Caco-2 (cell line): ENCODE measurements at regions not wholly inside any gene's neighbourhood (a gene's known extent, or its start where the extent isn't known, plus 50 kb on each side); places are given as distances from the start of the nearest gene placed in this dataset.

Experiments
- BruUV-seq: library from RNA; stranded (reverse); fragments of 400-500 nt; replicated peaks from 2 replicates; lab custom pipeline; 2021; lab: Mats Ljungman, UMichigan
- CTCF ChIA-PET: fragments of 300-600 bp; sonication (Branson Sonifier 250); formaldehyde crosslinking; loops from one replicate; lab custom pipeline; 2022; ENCODE audit warnings: antibody characterized with exemption; lab: Charles Lee
- POLR2A ChIA-PET: fragments of 300-600 bp; sonication (Branson Sonifier 250); formaldehyde crosslinking; loops from one replicate; lab custom pipeline; 2022; ENCODE audit warnings: antibody characterized with exemption; lab: Charles Lee
- DNase-seq, 2 experiments: peaks; one replicate each; pipeline versions ENCODE4 v3.0.0 to v3.0.0-alpha.2; 2020 to 2022
- H3K27me3 ChIP-seq: replicated peaks from 2 replicates; pipeline ENCODE4 v1.6.0; 2011; ENCODE audit warnings: low read length; ENCODE audit not compliant: control insufficient read depth, insufficient read depth
- H3K36me3 ChIP-seq: 2 replicates; pipeline ENCODE4 v1.5.1; 2011; ENCODE audit warnings: low read length; ENCODE audit not compliant: control insufficient read depth, insufficient read depth
- H3K4me1 ChIP-seq: fragments of 250-450 bp; sonication (Bioruptor Pico); 2 replicates; pipeline ENCODE4 v1.5.1; 2020; ENCODE audit warnings: mild to moderate bottlenecking
- H3K4me3 ChIP-seq: 2 replicates; pipeline ENCODE4 v1.5.1; 2011; ENCODE audit warnings: low read depth, mild to moderate bottlenecking, control low read depth, low read length
- H3K9me3 ChIP-seq: fragments of 250-450 bp; sonication (Bioruptor Pico); 2 replicates; pipeline ENCODE4 v1.5.1; 2020; ENCODE audit warnings: mild to moderate bottlenecking, moderate library complexity
- H3K27ac Mint-ChIP-seq: one replicate; pipeline ENCODE4 v1.8.0; 2022; ENCODE audit warnings: mixed read lengths; ENCODE audit not compliant: unreplicated experiment
- H3K27me3 Mint-ChIP-seq: one replicate; pipeline ENCODE4 v1.8.0; 2022; ENCODE audit warnings: mixed read lengths; ENCODE audit not compliant: insufficient read depth, unreplicated experiment
- H3K36me3 Mint-ChIP-seq: one replicate; pipeline ENCODE4 v1.8.0; 2022; ENCODE audit warnings: mild to moderate bottlenecking, mixed read lengths; ENCODE audit not compliant: insufficient read depth, unreplicated experiment
- H3K4me1 Mint-ChIP-seq: one replicate; pipeline ENCODE4 v1.8.0; 2022; ENCODE audit warnings: low read depth, mixed read lengths; ENCODE audit not compliant: unreplicated experiment
- H3K4me3 Mint-ChIP-seq: one replicate; pipeline ENCODE4 v1.8.0; 2022; ENCODE audit warnings: mild to moderate bottlenecking, moderate library complexity, mixed read lengths; ENCODE audit not compliant: unreplicated experiment
- H3K9me3 Mint-ChIP-seq: one replicate; pipeline ENCODE4 v1.8.0; 2022; ENCODE audit warnings: mixed read lengths; ENCODE audit not compliant: unreplicated experiment
- CTCF ChIP-seq, 2 experiments: fragments of 200-600 bp in 1 of 2; IDR thresholded peaks; 1 replicate in 1 of 2; 2 replicates in 1 of 2; pipeline versions ENCODE4 v1.5.1 to v1.8.0; 2011 to 2022; ENCODE audit warnings: antibody characterized with exemption in 1 of 2, control low read depth in 1 of 2, inconsistent platforms in 1 of 2, low read depth in 1 of 2, low read length in 1 of 2, mild to moderate bottlenecking in 1 of 2, moderate library complexity in 1 of 2; ENCODE audit not compliant: insufficient read depth in 1 of 2, severe bottlenecking in 1 of 2, unreplicated experiment in 1 of 2
- intact Hi-C: fragments of 100-400 bp; cut with micrococcal nuclease; formaldehyde crosslinking; loops from one replicate; pipeline ENCODE4 v1.10.0; 2022; ENCODE audit not compliant: unreplicated experiment

GRCh38 chr22:49278340-49278739 is 549.3 kb downstream of the BRD1 start:
- Mint-ChIP-seq H3K27me3 (peaks cover 42% of the 10 kb centered on the region), H3K4me1 (no peaks in the 10 kb centered on the region), H3K4me3 (no peak overlapping the region), H3K9me3 (peaks cover 13% of the 10 kb centered on the region), H3K27ac (no peak overlapping the region), H3K36me3 (peaks cover 5% of the 10 kb centered on the region)
- ChIA-PET POLR2A (no interaction called here), CTCF (no interaction called here)
- BruUV-seq = no TSS peak
- Histone ChIP-seq H3K9me3 (peaks cover 6% of the 10 kb centered on the region; the same call in 1 of the 2 replicates), H3K4me1 (no peaks in the 10 kb centered on the region), H3K4me3 (no peak overlapping the region), H3K36me3 (no peaks in the 10 kb centered on the region), H3K27me3 (no peaks in the 10 kb centered on the region)
- no peak for TF ChIP-seq CTCF (IDR thresholded peaks at IDR 0.05; ENCODE audit: insufficient read depth in 1 of 2, low read depth in 1 of 2, low read length in 1 of 2, severe bottlenecking in 1 of 2, unreplicated experiment in 1 of 2)
- no peak for DNase-seq
- intact Hi-C loops = no loop called here

GRCh38 chr22:49276567-49276966 is 551.1 kb downstream of the BRD1 start:
- Mint-ChIP-seq H3K4me3 (no peak overlapping the region), H3K27ac (no peak overlapping the region), H3K9me3 (peaks cover 13% of the 10 kb centered on the region), H3K27me3 (peaks cover 32% of the 10 kb centered on the region), H3K4me1 (no peaks in the 10 kb centered on the region), H3K36me3 (peaks cover 5% of the 10 kb centered on the region)
- BruUV-seq = no TSS peak
- no peak for TF ChIP-seq CTCF (IDR thresholded peaks at IDR 0.05; ENCODE audit: insufficient read depth in 1 of 2, low read depth in 1 of 2, low read length in 1 of 2, severe bottlenecking in 1 of 2, unreplicated experiment in 1 of 2)
- Histone ChIP-seq H3K36me3 (no peaks in the 10 kb centered on the region), H3K4me3 (no peak overlapping the region), H3K4me1 (no peaks in the 10 kb centered on the region), H3K9me3 (peaks cover 6% of the 10 kb centered on the region; the same call in 1 of the 2 replicates), H3K27me3 (no peaks in the 10 kb centered on the region)
- ChIA-PET CTCF (no interaction called here), POLR2A (no interaction called here)
- intact Hi-C loops = no loop called here
- DNase-seq = no peak

DNA sequence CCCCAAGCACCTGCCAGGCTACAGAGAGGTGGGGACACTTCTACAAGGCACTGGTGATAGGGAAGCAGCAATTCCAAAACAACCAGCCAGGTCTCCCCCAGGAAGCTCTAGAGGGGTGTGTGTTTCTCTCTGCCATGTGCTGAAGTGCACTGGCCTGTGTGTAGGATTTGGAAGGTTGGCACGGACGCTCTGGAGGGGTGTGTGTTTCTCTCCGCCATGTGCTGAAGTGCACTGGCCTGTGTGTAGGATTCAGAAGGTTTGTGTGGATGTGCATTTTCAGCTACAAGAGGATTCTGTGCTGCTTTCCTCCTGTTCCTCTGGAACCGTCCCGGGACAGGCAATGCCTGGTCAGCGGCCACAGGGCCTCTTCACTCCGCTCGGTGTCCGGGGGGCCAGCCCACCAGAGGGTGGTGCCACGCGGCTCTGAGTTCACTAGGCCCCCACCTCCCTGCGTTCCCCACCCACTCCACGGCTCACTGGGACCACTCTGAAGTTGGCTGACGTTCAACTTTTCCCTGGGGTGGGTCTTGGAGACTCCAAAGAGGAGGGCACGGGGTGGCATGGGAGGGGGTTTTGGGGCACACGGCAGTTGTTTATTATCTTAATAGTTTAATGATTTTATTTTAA is 552.8 kb downstream of the BRD1 start:
- H3K9me3 ChIP-seq = peaks cover 2% of the 10 kb centered on the region; the same call in 1 of the 2 replicates
- peak in 1 of 2 experiments; percentile 5 for DNase-seq
- H3K27me3 Mint-ChIP-seq = peaks cover 20% of the 10 kb centered on the region
- ChIA-PET POLR2A (no interaction called here), CTCF (no interaction called here)
- H3K4me3 Mint-ChIP-seq = no peak overlapping the region
- no peaks in the 10 kb centered on the region for H3K4me1 ChIP-seq
- no peaks in the 10 kb centered on the region for H3K36me3 ChIP-seq
- H3K27ac Mint-ChIP-seq = no peak overlapping the region
- H3K36me3 Mint-ChIP-seq = no peaks in the 10 kb centered on the region
- no peaks in the 10 kb centered on the region for H3K4me1 Mint-ChIP-seq
- H3K4me3 ChIP-seq = no peak overlapping the region
- no peak for TF ChIP-seq CTCF (IDR thresholded peaks at IDR 0.05; ENCODE audit: insufficient read depth in 1 of 2, low read depth in 1 of 2, low read length in 1 of 2, severe bottlenecking in 1 of 2, unreplicated experiment in 1 of 2)
- BruUV-seq = no TSS peak
- no peaks in the 10 kb centered on the region for H3K27me3 ChIP-seq
- intact Hi-C loops = no loop called here
- H3K9me3 Mint-ChIP-seq = peaks cover 4% of the 10 kb centered on the region
